BJ (cell line): ENCODE measurements at regions not wholly inside any gene's neighbourhood (a gene's known extent, or its start where the extent isn't known, plus 50 kb on each side); places are given as distances from the start of the nearest gene placed in this dataset.

Source experiments
- CTCF ChIA-PET: fragments of 350-600 bp; formaldehyde crosslinking; extraction: SDS; loops from one replicate; lab custom pipeline; 2021; ENCODE audit warnings: antibody characterized with exemption, inconsistent platforms; lab: Yijun Ruan, JAX
- POLR2A ChIA-PET: fragments of 300-600 bp; sonication (Branson Sonifier 250); formaldehyde crosslinking; extraction: SDS; loops from one replicate; lab custom pipeline; 2021; ENCODE audit warnings: antibody characterized with exemption; lab: Charles Lee
- DNase-seq: peaks from one replicate; pipeline ENCODE4 v3.0.0-alpha.2; 2011; ENCODE audit warnings: low read depth
- H3K27me3 ChIP-seq: 2 replicates; pipeline ENCODE4 v1.6.0; 2011; ENCODE audit warnings: low read length; ENCODE audit not compliant: control insufficient read depth, insufficient read depth
- H3K36me3 ChIP-seq: 2 replicates; pipeline ENCODE4 v1.5.1; 2011; ENCODE audit warnings: low read length; ENCODE audit not compliant: control insufficient read depth, insufficient read depth
- H3K4me3 ChIP-seq: 2 replicates; pipeline ENCODE4 v1.5.1; 2011; ENCODE audit warnings: low read depth, mild to moderate bottlenecking, control low read depth, low read length
- CTCF ChIP-seq: IDR thresholded peaks from 2 replicates; pipeline ENCODE4 v1.5.1; 2011; ENCODE audit warnings: low read depth, mild to moderate bottlenecking, control low read depth, inconsistent platforms, low read length, moderate library complexity; ENCODE audit not compliant: insufficient read depth

- TF ChIP-seq CTCF = no peak
- H3K36me3 ChIP-seq = no peaks in the 10 kb centered on the region
- H3K4me3 ChIP-seq = no peak overlapping the region
- ChIA-PET POLR2A (no interaction called here), CTCF (no interaction called here)
- DNase-seq = no peak
- no peaks in the 10 kb centered on the region for H3K27me3 ChIP-seq
Measured at GRCh38 chr21:41074396-41075184, 93.4 kb upstream of the BACE2 start.

DNA sequence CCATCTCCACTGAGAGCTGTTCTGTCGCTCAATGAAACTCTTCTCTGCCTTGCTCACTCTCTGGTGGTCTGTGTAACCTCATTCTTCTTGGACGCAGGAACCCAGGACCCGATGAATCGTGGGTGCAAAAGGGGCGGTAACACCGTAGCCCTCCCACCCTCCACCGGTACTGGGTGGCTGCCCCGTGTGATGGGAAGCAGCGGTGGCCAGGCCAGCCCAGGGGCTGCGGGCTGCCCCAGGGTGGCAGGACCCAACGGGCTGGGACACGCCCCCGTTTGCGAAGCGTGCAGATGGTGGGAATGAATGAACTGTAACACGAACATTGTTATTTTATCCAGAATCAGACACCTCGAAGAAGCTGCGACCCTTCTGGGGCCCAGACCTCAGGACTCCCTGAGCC, 92.3 kb upstream of the BACE2 start:
- Histone ChIP-seq H3K36me3 (no peaks in the 10 kb centered on the region), H3K27me3 (no peaks in the 10 kb centered on the region), H3K4me3 (no peak overlapping the region)
- TF ChIP-seq CTCF = no peak
- CTCF ChIA-PET = no interaction called here
- POLR2A ChIA-PET = no interaction called here
- DNase-seq = no peak

DNA sequence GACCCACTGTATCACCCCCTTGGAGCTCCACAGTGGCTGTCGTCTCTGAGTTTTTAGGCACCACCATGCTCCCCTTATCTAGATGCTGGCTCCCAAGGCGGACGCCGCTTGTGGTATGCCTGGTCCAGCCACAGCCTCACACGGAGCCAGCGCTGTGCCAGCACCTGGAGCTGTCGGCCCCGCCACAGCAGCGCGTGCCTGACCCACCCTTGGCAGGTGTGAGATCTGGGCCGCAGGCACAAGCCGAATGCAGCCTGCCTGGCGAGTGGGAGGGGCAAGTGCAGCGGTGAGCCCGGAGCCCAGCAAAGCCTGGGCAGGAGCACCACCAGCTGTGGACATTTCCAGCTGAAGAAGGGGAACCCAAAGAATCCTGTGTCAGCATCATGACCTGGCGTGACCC, 91.9 kb upstream of the BACE2 start:
- no peaks in the 10 kb centered on the region for H3K36me3 ChIP-seq
- no peak for DNase-seq
- ChIA-PET POLR2A (no interaction called here), CTCF (no interaction called here)
- no peak overlapping the region for H3K4me3 ChIP-seq
- no peaks in the 10 kb centered on the region for H3K27me3 ChIP-seq
- TF ChIP-seq CTCF = no peak

DNA sequence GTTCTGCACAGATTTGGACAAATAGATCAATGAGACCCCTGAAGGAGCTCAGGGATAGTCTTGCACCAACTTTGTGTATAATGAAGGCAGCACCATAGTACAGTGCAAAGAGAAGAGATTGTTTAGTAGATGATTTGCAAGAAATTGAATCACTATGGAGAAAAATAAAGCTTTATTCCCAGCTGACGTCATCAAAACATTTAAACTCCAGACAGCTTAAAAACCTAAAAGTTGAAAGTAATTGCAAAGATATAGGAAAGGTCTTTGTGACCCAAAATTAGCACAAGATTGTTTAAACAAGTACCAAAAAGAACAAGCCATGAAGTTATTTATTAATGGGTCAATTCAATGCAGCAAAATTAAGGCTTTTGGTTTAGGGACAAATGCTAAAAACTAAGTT, 88.8 kb upstream of the BACE2 start:
- no peak for DNase-seq
- ChIA-PET CTCF (interaction anchor here (1.2 kb wide), 1 partner anchor 9 kb away, joined by 3 read pairs; no protein-coding TSS in a partner anchor), POLR2A (no interaction called here)
- Histone ChIP-seq H3K4me3 (no peak overlapping the region), H3K36me3 (no peaks in the 10 kb centered on the region), H3K27me3 (no peaks in the 10 kb centered on the region)
- TF ChIP-seq CTCF = no peak

- Histone ChIP-seq H3K4me3 (no peak overlapping the region), H3K27me3 (no peaks in the 10 kb centered on the region), H3K36me3 (no peaks in the 10 kb centered on the region)
- ChIA-PET CTCF (no interaction called here), POLR2A (no interaction called here)
- no peak for TF ChIP-seq CTCF
- no peak for DNase-seq
Measured at GRCh38 chr21:41080485-41081121, 87.4 kb upstream of the BACE2 start.
